CD14-positive monocyte (primary cell): ENCODE measurements at regions not wholly inside any gene's neighbourhood (a gene's known extent, or its start where the extent isn't known, plus 50 kb on each side); places are given as distances from the start of the nearest gene placed in this dataset.

ENCODE experiments used
- DNase-seq, 3 donors: peaks; one replicate each; pipeline ENCODE4 v3.0.0-alpha.2; 2011 to 2022
- H2AFZ ChIP-seq: 2 replicates; pipeline ENCODE4 v1.6.0; 2012; ENCODE audit warnings: mild to moderate bottlenecking, low read depth, low read length, inconsistent platforms; ENCODE audit not compliant: insufficient read depth, poor library complexity, severe bottlenecking
- H3K27ac ChIP-seq, 2 donors: 1 replicate in 1 of 2; 2 replicates in 1 of 2; pipeline ENCODE4 v1.5.1; 2012 to 2013; ENCODE audit warnings: low read length in 2 of 2, control low read depth in 1 of 2, inconsistent platforms in 1 of 2, low read depth in 1 of 2, mild to moderate bottlenecking in 1 of 2
- H3K27me3 ChIP-seq, 2 donors: one replicate each; pipeline versions ENCODE4 v1.6.0 to v1.6.1; 2011 to 2013; ENCODE audit warnings: low read length in 2 of 2; ENCODE audit not compliant: control insufficient read depth in 2 of 2, insufficient read depth in 2 of 2
- H3K36me3 ChIP-seq, 2 donors: replicated peaks in 1 of 2; 1 replicate in 1 of 2; 2 replicates in 1 of 2; pipeline versions ENCODE4 v1.5.1 to v1.6.1; 2012 to 2013; ENCODE audit warnings: low read length in 2 of 2, control low read depth in 1 of 2, inconsistent platforms in 1 of 2, mild to moderate bottlenecking in 1 of 2; ENCODE audit not compliant: insufficient read depth in 2 of 2, control insufficient read depth in 1 of 2
- H3K4me1 ChIP-seq, 2 donors: 1 replicate in 1 of 2; 2 replicates in 1 of 2; pipeline versions ENCODE4 v1.5.1 to v1.6.1; 2012 to 2013; ENCODE audit warnings: low read length in 2 of 2, control low read depth in 1 of 2, inconsistent platforms in 1 of 2, mild to moderate bottlenecking in 1 of 2, moderate library complexity in 1 of 2; ENCODE audit not compliant: insufficient read depth in 2 of 2, control insufficient read depth in 1 of 2
- H3K4me2 ChIP-seq: replicated peaks from 2 replicates; pipeline ENCODE3; 2012; ENCODE audit warnings: low read length, moderate library complexity, mild to moderate bottlenecking; ENCODE audit not compliant: poor library complexity, severe bottlenecking; ENCODE audit errors: extremely low read depth
- H3K4me3 ChIP-seq, 3 experiments: fragments of 200-600 bp in 1 of 3; sonication (generic) in 1 of 3; replicated peaks in 1 of 3; 1 replicate in 2 of 3; 2 replicates in 1 of 3; pipeline ENCODE4 v1.5.1; 2011 to 2013; ENCODE audit warnings: low read length in 3 of 3, mild to moderate bottlenecking in 3 of 3, control low read depth in 2 of 3, low read depth in 2 of 3, inconsistent platforms in 1 of 3, moderate library complexity in 1 of 3
- H3K79me2 ChIP-seq: 2 replicates; pipeline ENCODE4 v1.6.0; 2012; ENCODE audit warnings: mild to moderate bottlenecking, control low read depth, inconsistent platforms, low read length, moderate library complexity; ENCODE audit not compliant: insufficient read depth
- H3K9ac ChIP-seq: 2 replicates; pipeline ENCODE4 v1.6.0; 2017; ENCODE audit warnings: low read length, mild to moderate bottlenecking; ENCODE audit not compliant: insufficient read depth, poor library complexity, severe bottlenecking
- H3K9me3 ChIP-seq, 2 donors: replicated peaks in 1 of 2; 1 replicate in 1 of 2; 2 replicates in 1 of 2; pipeline versions ENCODE4 v1.5.1 to v1.6.1; 2012 to 2013; ENCODE audit warnings: low read length in 2 of 2, control low read depth in 1 of 2; ENCODE audit not compliant: control insufficient read depth in 1 of 2, insufficient read depth in 1 of 2
- H4K20me1 ChIP-seq: 2 replicates; pipeline ENCODE4 v1.6.0; 2012; ENCODE audit warnings: mild to moderate bottlenecking, low read length, control low read depth, moderate library complexity; ENCODE audit not compliant: insufficient read depth
- H3K27ac Mint-ChIP-seq, 7 donors: one replicate each; pipeline ENCODE4 v1.8.0; 2020; ENCODE audit warnings: mild to moderate bottlenecking in 7 of 7, mixed read lengths in 7 of 7, moderate library complexity in 6 of 7, inconsistent platforms in 2 of 7
- H3K27me3 Mint-ChIP-seq, 3 donors: one replicate each; pipeline ENCODE4 v1.8.0; 2021 to 2022; ENCODE audit warnings: low read depth in 3 of 3, mild to moderate bottlenecking in 3 of 3, mixed read lengths in 3 of 3, moderate library complexity in 3 of 3, inconsistent platforms in 1 of 3
- H3K36me3 Mint-ChIP-seq, 2 donors: one replicate each; pipeline ENCODE4 v1.8.0; 2020; ENCODE audit warnings: mixed read lengths in 2 of 2, inconsistent platforms in 1 of 2, mild to moderate bottlenecking in 1 of 2
- H3K4me1 Mint-ChIP-seq: one replicate; pipeline ENCODE4 v1.8.0; 2020; ENCODE audit warnings: mild to moderate bottlenecking, mixed read lengths
- H3K4me3 Mint-ChIP-seq, 2 donors: one replicate each; pipeline ENCODE4 v1.8.0; 2020; ENCODE audit warnings: mild to moderate bottlenecking in 2 of 2, mixed read lengths in 2 of 2, moderate library complexity in 1 of 2
- H3K9me3 Mint-ChIP-seq, 7 donors: one replicate each; pipeline ENCODE4 v1.8.0; 2020 to 2022; ENCODE audit warnings: mixed read lengths in 7 of 7, mild to moderate bottlenecking in 6 of 7, moderate library complexity in 6 of 7, inconsistent platforms in 2 of 7
- WGBS: methylation state at CpG from one replicate; pipeline ENCODE4 v1.1.5; 2013; ENCODE audit warnings: missing lambda C conversion rate; ENCODE audit not compliant: insufficient coverage; 5-methylcytosine and 5-hydroxymethylcytosine counted together
- intact Hi-C, 2 donors: fragments of 100-400 bp; cut with micrococcal nuclease; formaldehyde crosslinking; loops; one replicate each; pipeline versions ENCODE4 v1.15.0 to v1.15.1; 2023
- TF ChIP-seq, protein P1 (sequence below): fragments of 200-600 bp; IDR thresholded peaks from one replicate; pipeline ENCODE4 v1.8.0; 2022; ENCODE audit warnings: antibody characterized with exemption, mild to moderate bottlenecking

DNA sequence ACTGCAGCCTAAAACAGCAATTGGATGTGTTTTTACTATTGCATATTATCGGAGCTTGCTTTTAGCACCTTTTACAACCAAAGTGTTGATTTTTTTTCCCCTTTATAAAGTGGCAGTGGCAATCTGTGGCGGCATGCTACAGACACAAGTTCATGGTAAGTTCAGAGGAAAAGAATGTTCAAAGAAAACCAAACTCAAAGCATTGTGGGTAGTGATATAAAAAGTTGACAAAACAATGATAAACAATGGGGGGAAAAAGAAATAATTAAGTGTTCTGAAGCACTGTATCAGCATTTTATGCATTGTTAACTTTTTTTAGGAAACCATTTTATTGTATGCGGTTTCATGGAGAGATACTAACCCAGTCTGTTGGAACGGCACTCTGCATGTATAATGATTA is 492.0 kb upstream of the SOX5 start:
- Histone ChIP-seq H3K4me3 (no peak overlapping the region), H3K79me2 (no peaks in the 10 kb centered on the region), H3K9me3 (no peaks in the 10 kb centered on the region), H3K4me1 (no peaks in the 10 kb centered on the region), H3K4me2 (no peak overlapping the region), H3K27ac (no peak overlapping the region), H3K36me3 (no peaks in the 10 kb centered on the region), H3K27me3 (no peaks in the 10 kb centered on the region), H2AFZ (no peak overlapping the region), H4K20me1 (no peaks in the 10 kb centered on the region), H3K9ac (no peak overlapping the region)
- WGBS, result no CpG with 5 or more reads among the region's 4 CpGs
- Mint-ChIP-seq H3K27ac (no peak overlapping the region), H3K4me3 (no peak overlapping the region), H3K36me3 (no peaks in the 10 kb centered on the region), H3K4me1 (no peaks in the 10 kb centered on the region), H3K27me3 (peaks cover 0 to 3% (median 1%) of the 10 kb centered on the region in 3 donors), H3K9me3 (peaks cover 0 to 7% (median 3%) of the 10 kb centered on the region in 7 donors)
- intact Hi-C loops, result no loop called here
- TF ChIP-seq, protein P1, sequence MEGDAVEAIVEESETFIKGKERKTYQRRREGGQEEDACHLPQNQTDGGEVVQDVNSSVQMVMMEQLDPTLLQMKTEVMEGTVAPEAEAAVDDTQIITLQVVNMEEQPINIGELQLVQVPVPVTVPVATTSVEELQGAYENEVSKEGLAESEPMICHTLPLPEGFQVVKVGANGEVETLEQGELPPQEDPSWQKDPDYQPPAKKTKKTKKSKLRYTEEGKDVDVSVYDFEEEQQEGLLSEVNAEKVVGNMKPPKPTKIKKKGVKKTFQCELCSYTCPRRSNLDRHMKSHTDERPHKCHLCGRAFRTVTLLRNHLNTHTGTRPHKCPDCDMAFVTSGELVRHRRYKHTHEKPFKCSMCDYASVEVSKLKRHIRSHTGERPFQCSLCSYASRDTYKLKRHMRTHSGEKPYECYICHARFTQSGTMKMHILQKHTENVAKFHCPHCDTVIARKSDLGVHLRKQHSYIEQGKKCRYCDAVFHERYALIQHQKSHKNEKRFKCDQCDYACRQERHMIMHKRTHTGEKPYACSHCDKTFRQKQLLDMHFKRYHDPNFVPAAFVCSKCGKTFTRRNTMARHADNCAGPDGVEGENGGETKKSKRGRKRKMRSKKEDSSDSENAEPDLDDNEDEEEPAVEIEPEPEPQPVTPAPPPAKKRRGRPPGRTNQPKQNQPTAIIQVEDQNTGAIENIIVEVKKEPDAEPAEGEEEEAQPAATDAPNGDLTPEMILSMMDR, result no peak
- no peak for DNase-seq

DNA sequence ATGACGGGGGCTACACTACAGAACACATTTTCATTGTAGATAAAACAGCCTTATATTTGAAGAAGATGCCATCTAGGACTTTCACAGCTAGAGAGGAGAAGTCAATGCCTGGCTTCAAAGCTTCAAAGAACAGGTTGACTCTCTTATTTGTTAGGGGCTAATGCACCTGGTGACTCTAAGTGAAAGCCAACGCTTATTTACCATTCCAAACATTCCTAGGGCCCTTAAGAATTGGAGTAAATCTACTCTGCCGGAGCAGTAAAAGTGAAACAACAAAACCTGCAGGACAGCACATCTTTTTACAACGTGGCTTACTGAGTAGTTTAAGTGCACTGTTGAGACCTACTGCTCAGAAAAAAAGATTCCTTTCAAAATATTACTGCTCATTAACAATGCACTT is 487.2 kb upstream of the SOX5 start:
- Histone ChIP-seq H3K4me1 (no peaks in the 10 kb centered on the region), H3K9me3 (no peaks in the 10 kb centered on the region), H3K36me3 (no peaks in the 10 kb centered on the region), H3K27ac (no peak overlapping the region), H3K4me3 (no peak overlapping the region), H3K4me2 (no peak overlapping the region), H4K20me1 (no peaks in the 10 kb centered on the region), H2AFZ (no peak overlapping the region), H3K9ac (no peak overlapping the region), H3K79me2 (no peaks in the 10 kb centered on the region), H3K27me3 (no peaks in the 10 kb centered on the region)
- TF ChIP-seq, protein P1, result no peak
- no peak for DNase-seq
- intact Hi-C loops, result no loop called here
- H3K9me3 Mint-ChIP-seq, result peaks cover 0 to 6% (median 3%) of the 10 kb centered on the region in 7 donors
- no peak overlapping the region for H3K27ac Mint-ChIP-seq
- H3K36me3 Mint-ChIP-seq, result no peaks in the 10 kb centered on the region
- H3K4me1 Mint-ChIP-seq, result no peaks in the 10 kb centered on the region
- peaks cover 0 to 1% (median 0%) of the 10 kb centered on the region in 3 donors for H3K27me3 Mint-ChIP-seq
- no peak overlapping the region for H3K4me3 Mint-ChIP-seq
- 100% methylated on average over 1 of the region's 4 CpGs for WGBS
